GM23338 (cell line): ENCODE measurements at regions not wholly inside any gene's neighbourhood (a gene's known extent, or its start where the extent isn't known, plus 50 kb on each side); places are given as distances from the start of the nearest gene placed in this dataset.

Source experiments
- ATAC-seq: fragments of 200-7000 bp; cut with Tn5 transposase; 3 replicates; pipeline ENCODE4 v1.9.1; 2020
- DNase-seq: peaks from one replicate; pipeline ENCODE4 v3.0.0-alpha.2; 2015; ENCODE audit warnings: low spot score
- H2AFZ ChIP-seq: fragments of 200-600 bp; sonication (generic); 2 replicates; pipeline ENCODE4 v1.8.0; 2016; ENCODE audit warnings: antibody characterized with exemption, mild to moderate bottlenecking, moderate library complexity
- H3F3A ChIP-seq: fragments of 200-600 bp; sonication (generic); replicated peaks from 2 replicates; pipeline ENCODE4 v1.8.0; 2017; ENCODE audit warnings: antibody characterized with exemption, mixed run types, low read depth
- H3K27ac ChIP-seq: fragments of 200-600 bp; sonication (generic); 2 replicates; pipeline ENCODE4 v1.6.1; 2016; ENCODE audit warnings: low read depth
- H3K27me3 ChIP-seq: fragments of 200-600 bp; sonication (generic); 2 replicates; pipeline ENCODE4 v1.8.0; 2016; ENCODE audit warnings: mild to moderate bottlenecking, mixed run types, moderate library complexity; ENCODE audit not compliant: insufficient read depth
- H3K36me3 ChIP-seq: fragments of 200-600 bp; sonication (generic); 2 replicates; pipeline ENCODE4 v1.8.0; 2016; ENCODE audit warnings: mild to moderate bottlenecking; ENCODE audit not compliant: insufficient read depth
- H3K4me1 ChIP-seq: fragments of 200-600 bp; sonication (generic); 2 replicates; pipeline ENCODE4 v1.8.0; 2016; ENCODE audit warnings: mild to moderate bottlenecking, moderate library complexity; ENCODE audit not compliant: insufficient read depth
- H3K4me2 ChIP-seq: fragments of 200-600 bp; sonication (generic); 2 replicates; pipeline ENCODE4 v1.7.1; 2017; ENCODE audit warnings: mixed run types
- H3K4me3 ChIP-seq: fragments of 200-600 bp; sonication (generic); 2 replicates; pipeline ENCODE4 v1.6.1; 2016; ENCODE audit warnings: mixed run types
- H3K79me2 ChIP-seq: fragments of 200-600 bp; sonication (generic); replicated peaks from 2 replicates; pipeline ENCODE4 v1.8.0; 2017; ENCODE audit warnings: mild to moderate bottlenecking; ENCODE audit not compliant: insufficient read depth
- H3K9me2 ChIP-seq: fragments of 200-600 bp; sonication (generic); 2 replicates; pipeline ENCODE4 v1.8.0; 2017; ENCODE audit not compliant: insufficient read depth
- H4K20me1 ChIP-seq: fragments of 200-600 bp; sonication (generic); replicated peaks from 2 replicates; pipeline ENCODE4 v1.8.0; 2017; ENCODE audit warnings: mild to moderate bottlenecking; ENCODE audit not compliant: insufficient read depth
- H3K27ac Mint-ChIP-seq: 2 replicates; pipeline ENCODE4 v1.8.0; 2020; ENCODE audit warnings: inconsistent platforms, mild to moderate bottlenecking, moderate library complexity, mixed read lengths
- H3K27me3 Mint-ChIP-seq: 3 replicates; pipeline ENCODE4 v1.8.0; 2022; ENCODE audit warnings: low read depth, mild to moderate bottlenecking, moderate library complexity, mixed read lengths, inconsistent platforms; ENCODE audit not compliant: insufficient read depth, poor library complexity
- H3K36me3 Mint-ChIP-seq: 3 replicates; pipeline ENCODE4 v1.8.0; 2021; ENCODE audit warnings: low read depth, mild to moderate bottlenecking, inconsistent platforms, moderate library complexity, mixed read lengths
- H3K4me1 Mint-ChIP-seq: 3 replicates; pipeline ENCODE4 v1.8.0; 2020; ENCODE audit warnings: mild to moderate bottlenecking, inconsistent platforms, mixed read lengths
- H3K4me3 Mint-ChIP-seq: 3 replicates; pipeline ENCODE4 v1.8.0; 2021; ENCODE audit warnings: moderate library complexity, mild to moderate bottlenecking, inconsistent platforms, mixed read lengths
- H3K9me3 Mint-ChIP-seq: 3 replicates; pipeline ENCODE4 v1.8.0; 2020; ENCODE audit warnings: moderate library complexity, mild to moderate bottlenecking, inconsistent platforms, mixed read lengths
- ZNF114 ChIP-seq: fragments of 250-450 bp; sonication (Bioruptor Pico); IDR thresholded peaks from 2 replicates; pipeline ENCODE4 v1.5.0; 2020; ENCODE audit warnings: mild to moderate bottlenecking, moderate library complexity
- TF ChIP-seq, protein P1 (sequence below): fragments of 250-450 bp; sonication (Bioruptor Pico); IDR thresholded peaks from 2 replicates; pipeline ENCODE4 v1.5.0; 2020; ENCODE audit warnings: mild to moderate bottlenecking, moderate library complexity
- TF ChIP-seq, protein P2 (sequence below): IDR thresholded peaks from one replicate; pipeline ENCODE4 v1.6.1; 2018; ENCODE audit warnings: antibody characterized with exemption; ENCODE audit not compliant: unreplicated experiment

DNA sequence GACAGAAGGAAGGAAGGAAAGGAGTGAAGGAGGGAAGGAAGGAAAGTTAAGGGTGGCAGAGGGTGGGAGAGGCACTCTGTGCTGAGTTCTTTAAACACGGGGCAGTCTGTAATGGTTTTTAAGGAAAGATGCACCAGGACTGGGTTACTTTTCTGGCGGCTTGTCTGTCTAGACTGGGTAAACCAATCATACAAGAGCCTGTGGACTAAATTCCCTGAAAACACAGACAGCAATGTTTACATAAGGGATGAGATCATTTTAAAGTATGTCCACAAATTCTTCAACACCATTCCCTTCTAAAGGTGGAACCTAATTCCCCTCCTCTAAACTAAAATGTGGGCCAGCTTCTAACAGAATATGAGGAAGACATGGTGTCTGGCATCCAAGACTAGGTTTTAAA, 235.5 kb upstream of the IGF1R start (continued):
- TF ChIP-seq, protein P1, sequence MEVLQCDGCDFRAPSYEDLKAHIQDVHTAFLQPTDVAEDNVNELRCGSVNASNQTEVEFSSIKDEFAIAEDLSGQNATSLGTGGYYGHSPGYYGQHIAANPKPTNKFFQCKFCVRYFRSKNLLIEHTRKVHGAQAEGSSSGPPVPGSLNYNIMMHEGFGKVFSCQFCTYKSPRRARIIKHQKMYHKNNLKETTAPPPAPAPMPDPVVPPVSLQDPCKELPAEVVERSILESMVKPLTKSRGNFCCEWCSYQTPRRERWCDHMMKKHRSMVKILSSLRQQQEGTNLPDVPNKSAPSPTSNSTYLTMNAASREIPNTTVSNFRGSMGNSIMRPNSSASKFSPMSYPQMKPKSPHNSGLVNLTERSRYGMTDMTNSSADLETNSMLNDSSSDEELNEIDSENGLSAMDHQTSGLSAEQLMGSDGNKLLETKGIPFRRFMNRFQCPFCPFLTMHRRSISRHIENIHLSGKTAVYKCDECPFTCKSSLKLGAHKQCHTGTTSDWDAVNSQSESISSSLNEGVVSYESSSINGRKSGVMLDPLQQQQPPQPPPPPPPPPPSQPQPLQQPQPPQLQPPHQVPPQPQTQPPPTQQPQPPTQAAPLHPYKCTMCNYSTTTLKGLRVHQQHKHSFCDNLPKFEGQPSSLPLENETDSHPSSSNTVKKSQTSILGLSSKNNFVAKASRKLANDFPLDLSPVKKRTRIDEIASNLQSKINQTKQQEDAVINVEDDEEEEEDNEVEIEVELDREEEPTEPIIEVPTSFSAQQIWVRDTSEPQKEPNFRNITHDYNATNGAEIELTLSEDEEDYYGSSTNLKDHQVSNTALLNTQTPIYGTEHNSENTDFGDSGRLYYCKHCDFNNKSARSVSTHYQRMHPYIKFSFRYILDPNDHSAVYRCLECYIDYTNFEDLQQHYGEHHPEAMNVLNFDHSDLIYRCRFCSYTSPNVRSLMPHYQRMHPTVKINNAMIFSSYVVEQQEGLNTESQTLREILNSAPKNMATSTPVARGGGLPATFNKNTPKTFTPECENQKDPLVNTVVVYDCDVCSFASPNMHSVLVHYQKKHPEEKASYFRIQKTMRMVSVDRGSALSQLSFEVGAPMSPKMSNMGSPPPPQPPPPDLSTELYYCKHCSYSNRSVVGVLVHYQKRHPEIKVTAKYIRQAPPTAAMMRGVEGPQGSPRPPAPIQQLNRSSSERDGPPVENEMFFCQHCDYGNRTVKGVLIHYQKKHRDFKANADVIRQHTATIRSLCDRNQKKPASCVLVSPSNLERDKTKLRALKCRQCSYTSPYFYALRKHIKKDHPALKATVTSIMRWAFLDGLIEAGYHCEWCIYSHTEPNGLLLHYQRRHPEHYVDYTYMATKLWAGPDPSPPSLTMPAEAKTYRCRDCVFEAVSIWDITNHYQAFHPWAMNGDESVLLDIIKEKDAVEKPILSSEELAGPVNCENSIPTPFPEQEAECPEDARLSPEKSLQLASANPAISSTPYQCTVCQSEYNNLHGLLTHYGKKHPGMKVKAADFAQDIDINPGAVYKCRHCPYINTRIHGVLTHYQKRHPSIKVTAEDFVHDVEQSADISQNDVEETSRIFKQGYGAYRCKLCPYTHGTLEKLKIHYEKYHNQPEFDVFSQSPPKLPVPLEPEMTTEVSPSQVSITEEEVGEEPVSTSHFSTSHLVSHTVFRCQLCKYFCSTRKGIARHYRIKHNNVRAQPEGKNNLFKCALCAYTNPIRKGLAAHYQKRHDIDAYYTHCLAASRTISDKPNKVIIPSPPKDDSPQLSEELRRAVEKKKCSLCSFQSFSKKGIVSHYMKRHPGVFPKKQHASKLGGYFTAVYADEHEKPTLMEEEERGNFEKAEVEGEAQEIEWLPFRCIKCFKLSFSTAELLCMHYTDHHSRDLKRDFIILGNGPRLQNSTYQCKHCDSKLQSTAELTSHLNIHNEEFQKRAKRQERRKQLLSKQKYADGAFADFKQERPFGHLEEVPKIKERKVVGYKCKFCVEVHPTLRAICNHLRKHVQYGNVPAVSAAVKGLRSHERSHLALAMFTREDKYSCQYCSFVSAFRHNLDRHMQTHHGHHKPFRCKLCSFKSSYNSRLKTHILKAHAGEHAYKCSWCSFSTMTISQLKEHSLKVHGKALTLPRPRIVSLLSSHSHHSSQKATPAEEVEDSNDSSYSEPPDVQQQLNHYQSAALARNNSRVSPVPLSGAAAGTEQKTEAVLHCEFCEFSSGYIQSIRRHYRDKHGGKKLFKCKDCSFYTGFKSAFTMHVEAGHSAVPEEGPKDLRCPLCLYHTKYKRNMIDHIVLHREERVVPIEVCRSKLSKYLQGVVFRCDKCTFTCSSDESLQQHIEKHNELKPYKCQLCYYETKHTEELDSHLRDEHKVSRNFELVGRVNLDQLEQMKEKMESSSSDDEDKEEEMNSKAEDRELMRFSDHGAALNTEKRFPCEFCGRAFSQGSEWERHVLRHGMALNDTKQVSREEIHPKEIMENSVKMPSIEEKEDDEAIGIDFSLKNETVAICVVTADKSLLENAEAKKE (CRISPR knock-in tag) = no peak
- TF ChIP-seq, protein P2, sequence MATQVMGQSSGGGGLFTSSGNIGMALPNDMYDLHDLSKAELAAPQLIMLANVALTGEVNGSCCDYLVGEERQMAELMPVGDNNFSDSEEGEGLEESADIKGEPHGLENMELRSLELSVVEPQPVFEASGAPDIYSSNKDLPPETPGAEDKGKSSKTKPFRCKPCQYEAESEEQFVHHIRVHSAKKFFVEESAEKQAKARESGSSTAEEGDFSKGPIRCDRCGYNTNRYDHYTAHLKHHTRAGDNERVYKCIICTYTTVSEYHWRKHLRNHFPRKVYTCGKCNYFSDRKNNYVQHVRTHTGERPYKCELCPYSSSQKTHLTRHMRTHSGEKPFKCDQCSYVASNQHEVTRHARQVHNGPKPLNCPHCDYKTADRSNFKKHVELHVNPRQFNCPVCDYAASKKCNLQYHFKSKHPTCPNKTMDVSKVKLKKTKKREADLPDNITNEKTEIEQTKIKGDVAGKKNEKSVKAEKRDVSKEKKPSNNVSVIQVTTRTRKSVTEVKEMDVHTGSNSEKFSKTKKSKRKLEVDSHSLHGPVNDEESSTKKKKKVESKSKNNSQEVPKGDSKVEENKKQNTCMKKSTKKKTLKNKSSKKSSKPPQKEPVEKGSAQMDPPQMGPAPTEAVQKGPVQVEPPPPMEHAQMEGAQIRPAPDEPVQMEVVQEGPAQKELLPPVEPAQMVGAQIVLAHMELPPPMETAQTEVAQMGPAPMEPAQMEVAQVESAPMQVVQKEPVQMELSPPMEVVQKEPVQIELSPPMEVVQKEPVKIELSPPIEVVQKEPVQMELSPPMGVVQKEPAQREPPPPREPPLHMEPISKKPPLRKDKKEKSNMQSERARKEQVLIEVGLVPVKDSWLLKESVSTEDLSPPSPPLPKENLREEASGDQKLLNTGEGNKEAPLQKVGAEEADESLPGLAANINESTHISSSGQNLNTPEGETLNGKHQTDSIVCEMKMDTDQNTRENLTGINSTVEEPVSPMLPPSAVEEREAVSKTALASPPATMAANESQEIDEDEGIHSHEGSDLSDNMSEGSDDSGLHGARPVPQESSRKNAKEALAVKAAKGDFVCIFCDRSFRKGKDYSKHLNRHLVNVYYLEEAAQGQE = no peak

DNA sequence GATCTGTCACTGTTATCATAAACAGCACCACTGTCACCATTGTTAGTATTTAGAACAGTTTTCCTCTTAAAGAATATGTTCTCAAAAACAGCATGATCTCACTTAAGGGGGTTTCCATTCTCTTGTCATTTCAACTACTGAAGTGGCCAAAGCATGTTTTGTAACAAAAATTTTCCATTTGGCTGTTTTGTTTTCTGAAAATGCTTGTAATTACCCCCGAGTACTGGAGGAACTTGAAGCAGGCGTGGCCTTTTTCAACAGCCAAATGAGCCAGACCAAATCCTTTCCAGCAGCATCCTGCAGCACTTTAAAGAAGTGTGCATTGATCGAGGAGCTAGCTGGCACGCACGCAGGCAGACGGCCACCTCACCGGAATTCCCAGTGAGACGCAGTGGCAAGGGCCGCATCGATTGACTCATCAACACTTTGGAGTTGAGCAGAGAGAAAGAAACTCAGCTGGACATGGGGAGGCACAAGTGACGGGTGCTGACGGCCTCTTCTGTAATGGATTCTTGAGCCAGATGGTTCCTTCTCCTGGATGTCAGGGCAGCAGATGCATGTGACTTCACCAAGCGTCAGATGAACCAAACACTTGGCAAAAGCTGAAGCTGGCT, 234.3 kb upstream of the IGF1R start:
- H2AFZ ChIP-seq = 0 out of 2 replicates have a peak overlapping the region, but pooled peaks have one; percentile 43
- no peak for DNase-seq
- H3K27ac Mint-ChIP-seq = no peak overlapping the region
- no peak for ATAC-seq
- H3K4me3 Mint-ChIP-seq = no peak overlapping the region
- no peaks in the 10 kb centered on the region for H3F3A ChIP-seq
- peaks cover 4% of the 10 kb centered on the region; the same call in 1 of the 3 replicates for H3K9me3 Mint-ChIP-seq
- H3K27ac ChIP-seq = no peak overlapping the region
- no peaks in the 10 kb centered on the region for H3K4me1 Mint-ChIP-seq
- H3K4me1 ChIP-seq = no peaks in the 10 kb centered on the region
- no peaks in the 10 kb centered on the region for H3K36me3 Mint-ChIP-seq
- H3K27me3 Mint-ChIP-seq = peaks cover 8% of the 10 kb centered on the region
- no peaks in the 10 kb centered on the region for H3K36me3 ChIP-seq
- H3K4me2 ChIP-seq = no peak overlapping the region
- no peaks in the 10 kb centered on the region for H3K79me2 ChIP-seq
- no peaks in the 10 kb centered on the region for H3K27me3 ChIP-seq
- no peak overlapping the region for H3K4me3 ChIP-seq
- no peaks in the 10 kb centered on the region for H4K20me1 ChIP-seq
- no peaks in the 10 kb centered on the region for H3K9me2 ChIP-seq
- no peak for TF ChIP-seq ZNF114 (CRISPR knock-in tag)
- TF ChIP-seq, protein P1 (CRISPR knock-in tag) = no peak
